ENCODE measurements at regions not wholly inside any gene's neighbourhood (a gene's known extent, or its start where the extent isn't known, plus 50 kb on each side); places are given as distances from the start of the nearest gene placed in this dataset.
A peak's percentile ranks its signal among the peaks of the same experiment; 100 is the strongest.

GRCh38 chr13:34250151-34250670 is 432.3 kb downstream of the RFC3 start:
- DNase-seq = peak; percentile 61

DNA sequence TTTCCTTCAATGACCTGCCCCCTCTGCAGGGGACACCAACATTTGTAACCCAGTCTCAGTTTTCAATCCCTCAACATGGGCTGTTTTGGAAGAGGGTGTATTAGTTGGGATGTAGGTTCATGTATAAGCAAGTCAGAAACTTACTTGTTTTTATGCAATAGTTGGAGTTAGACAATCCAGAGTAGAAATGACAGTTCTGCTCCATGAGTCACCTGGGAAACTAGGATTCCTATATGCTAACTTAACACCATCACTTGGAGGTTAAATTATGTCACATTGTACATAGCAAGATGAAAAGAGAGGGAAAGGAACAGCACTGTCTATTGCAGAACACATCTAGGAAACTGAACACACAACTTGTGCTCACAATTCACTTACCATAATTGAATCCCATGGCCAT is 436.4 kb downstream of the RFC3 start:
- no peak for DNase-seq

- DNase-seq = no peak
These were observed 437.8 kb downstream of the RFC3 start for GRCh38 chr13:34255711-34256110.

- no peak for DNase-seq
These were observed 438.3 kb downstream of the RFC3 start for GRCh38 chr13:34256236-34256635.

DNA sequence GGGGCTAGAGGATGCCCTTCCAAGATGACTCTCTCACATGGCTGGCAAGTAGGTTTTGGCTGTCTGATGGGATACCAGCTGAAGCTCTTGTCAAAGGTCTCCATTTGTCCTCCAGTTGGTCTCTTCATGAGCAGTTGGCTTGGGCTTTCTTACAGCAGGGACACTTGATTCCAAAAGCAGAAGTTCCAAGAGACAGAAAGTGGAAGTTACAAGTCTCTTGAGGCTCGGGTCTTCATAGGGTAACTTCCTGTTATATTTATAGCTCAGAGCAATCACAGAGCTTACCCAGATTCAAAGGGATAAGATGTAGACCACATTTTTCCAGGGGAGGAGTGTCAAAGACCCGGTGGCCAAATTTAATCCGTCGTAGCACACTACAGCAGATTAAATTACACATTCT is 440.0 kb downstream of the RFC3 start:
- no peak for DNase-seq

GRCh38 chr13:34258646-34259386 is 440.9 kb downstream of the RFC3 start:
- peak; percentile 70 for DNase-seq

- no peak for DNase-seq
These were observed 445.7 kb downstream of the RFC3 start for GRCh38 chr13:34263681-34264080.

DNA sequence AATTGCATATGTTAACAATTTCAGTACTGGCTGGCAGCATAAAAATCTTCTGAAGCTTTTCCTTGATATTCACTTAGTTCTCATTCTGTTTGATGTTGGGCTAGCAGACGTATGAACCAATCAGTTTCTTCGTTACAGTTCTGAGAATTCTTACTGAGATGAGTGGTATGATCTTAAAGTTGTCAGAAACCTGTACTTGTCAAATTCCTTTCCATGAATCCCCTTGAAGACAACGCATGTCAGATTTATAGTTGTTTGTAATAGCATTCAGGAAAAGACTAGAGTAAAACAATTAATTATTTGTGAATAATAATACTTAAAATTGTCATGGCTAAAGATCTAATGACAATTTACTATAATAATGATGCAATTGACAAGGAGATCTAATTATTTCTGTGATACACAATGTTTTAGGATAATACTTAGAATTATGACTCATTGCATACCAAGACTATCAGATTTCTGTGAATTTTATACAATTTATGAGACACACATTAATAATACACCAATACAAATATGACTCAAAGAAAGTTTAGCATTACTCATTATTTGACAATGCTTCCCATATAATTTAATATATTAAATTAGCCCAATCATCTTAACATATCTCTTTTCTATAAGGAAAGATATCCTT is 447.2 kb downstream of the RFC3 start:
- peak; percentile 20 for DNase-seq

DNA sequence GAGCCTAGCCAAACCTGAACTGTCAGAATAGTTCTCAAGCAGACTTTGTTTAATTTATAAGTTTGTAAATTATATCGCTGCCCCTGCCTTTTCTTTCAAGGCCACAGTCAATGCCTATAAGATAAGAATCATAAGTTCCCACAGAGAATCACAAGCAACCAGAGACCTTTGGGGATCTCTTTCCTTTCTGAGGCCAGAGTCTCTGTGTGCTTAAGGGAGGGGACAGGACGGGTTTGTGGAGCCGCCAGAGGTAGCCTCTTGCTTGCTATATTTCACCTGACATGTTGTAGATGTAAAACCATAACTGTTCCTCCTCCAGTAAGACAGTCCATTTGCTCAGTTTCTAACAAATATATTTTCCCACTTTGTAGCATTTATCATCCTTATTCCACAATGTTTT is 458.8 kb downstream of the RFC3 start:
- no peak for DNase-seq

GRCh38 chr13:34277936-34278335 is 460.0 kb downstream of the RFC3 start:
- no peak for DNase-seq

- DNase-seq = no peak
These were observed 460.8 kb downstream of the RFC3 start for GRCh38 chr13:34278780-34279179.

- DNase-seq = no peak
These were observed 472.7 kb downstream of the RFC3 start for GRCh38 chr13:34290661-34291060.

DNA sequence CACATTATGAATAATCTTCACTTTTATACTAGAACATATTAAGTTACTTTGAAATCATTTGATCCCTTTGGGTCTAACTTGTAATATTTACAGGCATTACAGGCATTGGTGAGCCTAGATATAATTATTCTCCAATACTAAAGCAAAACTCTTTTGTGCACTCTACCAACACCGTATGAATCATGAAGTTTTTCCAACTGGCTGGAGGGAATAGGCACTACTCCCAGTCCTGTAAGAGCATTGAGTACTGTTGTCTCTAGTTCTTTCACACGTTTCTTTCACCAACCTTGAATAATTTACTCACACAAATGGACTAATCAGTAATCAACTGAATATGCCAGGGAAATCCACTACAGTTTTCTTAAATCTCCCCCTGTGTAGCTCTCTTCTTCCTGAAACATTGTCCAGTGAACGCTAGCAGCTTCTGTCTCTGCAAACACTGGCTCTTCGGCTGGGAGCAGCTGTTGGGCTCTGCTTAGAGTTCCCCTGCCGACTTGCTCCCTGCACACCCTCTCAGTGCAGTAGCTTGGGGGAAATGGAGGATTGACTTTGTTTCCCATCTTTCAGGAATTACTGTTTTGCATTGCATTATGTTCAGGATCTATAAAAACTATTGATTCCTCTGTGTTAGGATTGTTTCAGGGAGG is 476.7 kb downstream of the RFC3 start:
- no peak for DNase-seq

- no peak for DNase-seq
These were observed 482.6 kb downstream of the RFC3 start for GRCh38 chr13:34300559-34300958.

- DNase-seq = no peak
These were observed 484.6 kb downstream of the RFC3 start for GRCh38 chr13:34302596-34302995.

DNA sequence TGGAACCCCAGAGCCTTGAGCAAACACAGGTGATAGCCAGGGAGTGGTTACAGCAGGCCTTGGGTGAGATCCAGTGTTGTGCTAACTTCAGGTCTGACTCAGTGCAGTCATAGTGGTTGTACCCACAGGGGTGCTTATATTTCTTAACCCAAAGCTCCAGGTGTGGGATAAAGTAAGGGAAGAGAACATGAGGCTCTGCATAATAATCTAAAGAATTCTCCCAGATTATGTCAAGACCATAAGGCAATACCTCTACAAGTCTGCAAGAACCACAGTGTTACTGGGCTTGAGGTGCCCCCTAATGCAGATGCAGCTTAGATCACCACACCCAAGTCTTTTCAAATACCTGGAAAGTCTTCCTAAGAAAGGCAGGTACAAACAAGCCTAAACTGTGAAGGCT is 485.4 kb downstream of the RFC3 start:
- DNase-seq = no peak

- no peak for DNase-seq
These were observed 489.7 kb downstream of the RFC3 start for GRCh38 chr13:34307607-34308006.

DNA sequence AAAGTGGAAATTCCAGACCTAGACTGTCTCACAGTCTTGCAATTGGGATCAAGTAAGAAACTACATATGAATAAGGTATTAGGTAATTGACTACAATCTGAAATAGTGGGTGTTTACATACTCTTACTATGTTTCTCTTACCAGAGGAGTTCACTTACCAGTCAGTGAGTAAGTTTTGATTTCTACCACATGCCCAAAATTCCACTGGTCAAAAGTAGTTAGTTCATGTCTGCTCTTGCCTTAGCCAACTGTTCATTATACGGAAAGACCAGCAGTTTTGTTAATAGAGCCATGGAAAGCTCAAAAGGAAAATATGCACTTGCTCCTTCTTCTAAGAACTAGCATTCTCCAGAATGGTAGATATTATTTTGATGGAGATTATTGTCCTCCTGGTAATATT is 490.8 kb downstream of the RFC3 start:
- peak; percentile 40 for DNase-seq

DNA sequence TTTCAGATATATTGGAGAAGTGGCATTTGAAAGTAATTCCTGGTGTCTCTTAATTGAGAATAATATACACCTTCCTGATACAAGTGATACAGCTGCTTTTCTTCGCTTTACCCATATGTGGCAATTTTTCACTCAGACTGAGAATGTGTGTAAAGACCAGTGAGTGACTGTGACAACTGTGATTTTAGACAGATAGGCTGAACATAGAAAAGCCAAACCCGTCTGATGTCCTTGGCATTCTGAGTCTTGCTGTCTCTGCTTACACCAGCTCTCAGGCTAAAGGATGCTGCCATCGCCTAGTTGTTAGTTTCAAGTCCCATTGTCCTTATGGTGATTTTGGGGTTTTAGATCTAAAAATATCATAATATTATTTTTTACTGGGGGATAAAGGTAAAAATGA is 492.6 kb downstream of the RFC3 start:
- DNase-seq = no peak

DNA sequence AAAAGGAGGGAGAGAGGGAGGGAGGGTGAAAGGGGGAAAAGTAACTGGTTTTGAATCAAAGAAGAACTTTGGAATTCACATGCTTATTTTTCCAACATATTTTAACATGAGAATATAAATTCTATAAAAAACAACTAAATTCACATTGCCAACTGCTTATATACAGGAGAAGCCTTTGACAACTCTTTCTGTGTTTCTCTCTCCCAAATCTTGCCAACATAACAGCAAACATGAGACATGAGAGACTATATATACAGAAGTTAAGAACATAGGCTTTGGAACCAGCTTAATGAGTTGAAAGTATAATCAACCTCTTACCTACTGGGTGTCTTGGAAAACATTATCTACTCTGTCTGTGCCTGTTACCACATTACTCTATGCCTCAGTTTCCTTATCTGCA is 493.3 kb downstream of the RFC3 start:
- DNase-seq = no peak

GRCh38 chr13:34312578-34312977 is 494.6 kb downstream of the RFC3 start:
- no peak for DNase-seq

GRCh38 chr13:34320084-34320483 is 502.1 kb downstream of the RFC3 start:
- no peak for DNase-seq

- DNase-seq = no peak
These were observed 504.2 kb downstream of the RFC3 start for GRCh38 chr13:34322014-34322742.
